T-helper 2 cell (primary cell): ENCODE measurements at regions not wholly inside any gene's neighbourhood (a gene's known extent, or its start where the extent isn't known, plus 50 kb on each side); places are given as distances from the start of the nearest gene placed in this dataset.
"Not testable (repeated sequence)": the region's sequence is repeated elsewhere in the genome, so short reads cannot be mapped to it uniquely, and the experiment has no call there.

Experiments
- DNase-seq, 5 experiments: peaks; one replicate each; pipeline versions ENCODE4 v3.0.0 to v3.0.0-alpha.2; 2012 to 2022

DNA sequence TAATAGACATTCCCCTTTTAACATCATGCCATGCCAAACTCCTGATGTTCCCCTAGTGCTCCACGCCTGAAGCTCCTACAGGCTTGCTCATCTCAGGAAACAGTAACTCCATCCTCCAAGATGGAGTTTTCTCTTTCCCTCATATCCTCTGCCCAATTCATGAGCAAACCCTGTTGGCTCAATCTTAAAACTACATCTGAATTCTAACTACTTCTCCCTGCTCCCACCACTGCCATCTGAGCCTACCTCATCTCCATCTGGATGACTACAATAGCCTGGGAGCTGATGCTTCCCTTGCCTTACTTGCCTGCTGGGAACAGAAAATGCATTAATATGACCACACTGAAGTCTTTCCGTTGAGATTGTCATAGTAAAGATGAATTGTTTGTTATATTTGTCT lies 271.7 kb upstream of the MKLN1 start:
- no peak for DNase-seq

DNA sequence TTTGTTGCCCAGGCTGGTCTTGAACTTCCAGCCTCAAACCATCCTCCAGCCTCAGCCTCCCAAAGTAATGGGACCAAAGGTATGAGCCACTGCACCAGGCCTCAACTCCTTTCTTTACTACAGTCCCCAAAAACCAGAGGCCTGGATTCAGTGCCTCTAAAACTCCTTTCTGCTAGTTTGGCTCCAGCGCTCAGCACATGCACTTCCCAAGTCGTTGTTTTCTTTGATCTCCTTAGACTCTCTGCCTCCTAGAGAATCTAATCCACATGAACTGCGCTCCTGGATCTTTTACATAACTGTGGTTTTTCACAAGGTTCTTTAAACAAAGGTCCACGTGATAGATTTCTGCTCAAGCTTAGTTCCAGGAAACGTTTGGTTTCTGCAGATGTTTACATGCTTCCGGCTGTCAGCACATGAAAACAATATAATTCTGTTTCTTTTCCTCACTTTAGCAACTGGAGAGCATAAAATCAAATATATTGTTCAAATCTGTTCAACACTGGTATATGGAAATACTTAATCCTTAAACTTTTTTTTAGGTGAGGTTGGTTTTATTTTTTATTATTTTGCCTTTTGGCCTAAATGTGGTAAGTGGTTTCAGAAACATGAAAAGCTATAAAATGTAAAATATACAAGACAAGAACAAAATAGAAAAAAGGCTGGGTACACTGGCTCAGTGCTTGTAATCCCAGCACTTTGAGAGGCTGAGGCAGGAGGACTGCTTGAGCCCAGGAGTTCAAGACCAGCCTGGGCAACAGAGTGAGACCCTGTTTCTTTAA lies 270.5 kb upstream of the MKLN1 start:
- peak in 2 of 5 experiments; percentile 66 to 84 for DNase-seq

DNA sequence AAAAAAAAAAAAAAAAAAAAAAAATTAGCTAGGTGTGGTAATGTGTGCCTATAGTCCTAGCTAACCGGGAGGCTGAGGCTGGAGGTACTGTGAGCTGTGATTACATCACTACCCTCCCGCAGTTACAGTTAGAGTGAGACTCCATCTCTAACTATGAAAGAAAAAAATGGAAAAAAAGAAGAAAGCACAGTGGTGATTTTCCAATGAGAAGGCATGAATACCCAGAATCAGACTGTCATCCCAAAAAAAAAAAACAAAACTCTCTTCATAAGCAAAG lies 269.9 kb upstream of the MKLN1 start:
- peak in 3 of 5 experiments; percentile 41 to 83 (median 42) for DNase-seq

DNA sequence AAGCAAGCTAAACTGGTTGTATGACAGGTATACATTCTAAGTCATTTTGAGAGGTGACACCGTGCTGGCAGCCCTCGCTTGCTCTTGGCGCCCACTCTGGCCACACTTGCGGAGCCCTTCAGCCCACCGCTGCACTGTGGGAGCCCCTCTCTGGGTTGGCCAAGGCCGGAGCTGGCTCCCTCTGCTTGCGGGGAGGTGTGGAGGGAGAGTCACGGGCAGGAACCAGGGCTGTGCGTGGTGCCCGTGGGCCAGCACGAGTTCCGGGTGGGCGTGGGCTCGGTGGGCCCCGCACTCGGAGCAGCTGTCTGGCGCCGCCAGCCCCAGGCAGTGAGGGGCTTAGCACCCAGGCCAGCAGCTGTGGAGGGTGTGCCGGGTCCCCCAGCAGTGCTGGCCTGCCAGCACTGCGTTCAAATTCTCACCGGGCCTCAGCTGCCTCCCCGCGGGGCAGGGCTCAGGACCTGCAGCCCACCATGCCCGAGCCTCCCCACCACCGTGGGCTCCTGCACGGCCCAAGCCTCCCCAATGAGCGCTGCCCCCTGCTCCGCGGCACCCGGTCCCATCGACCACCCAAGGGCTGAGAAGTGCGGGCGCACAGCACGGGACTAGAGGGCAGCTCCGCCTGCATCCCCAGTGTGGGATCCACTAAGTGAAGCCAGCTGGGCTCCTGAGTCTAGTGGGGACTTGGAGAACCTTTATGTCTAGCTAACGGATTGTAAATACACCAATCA lies 269.0 kb upstream of the MKLN1 start:
- DNase-seq = not testable (repeated sequence)

DNA sequence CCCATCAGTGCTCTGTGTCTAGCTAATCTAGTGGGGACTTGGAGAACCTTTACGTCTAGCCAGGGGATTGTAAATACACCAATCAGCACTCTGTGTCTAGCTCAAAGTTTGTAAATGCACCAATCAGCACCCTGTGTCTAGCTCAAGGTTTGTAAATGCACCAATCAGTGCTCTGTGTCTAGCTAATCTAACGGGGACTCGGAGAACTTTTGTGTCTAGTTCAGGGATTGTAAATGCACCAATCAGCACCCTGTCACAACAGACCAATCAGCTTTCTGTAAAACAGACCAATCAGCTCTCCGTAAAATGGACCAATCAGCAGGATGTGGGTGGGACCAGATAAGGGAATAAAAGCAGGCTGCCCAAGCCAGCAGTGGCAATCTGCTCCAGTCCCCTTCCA lies 268.3 kb upstream of the MKLN1 start:
- not testable (repeated sequence) for DNase-seq

DNA sequence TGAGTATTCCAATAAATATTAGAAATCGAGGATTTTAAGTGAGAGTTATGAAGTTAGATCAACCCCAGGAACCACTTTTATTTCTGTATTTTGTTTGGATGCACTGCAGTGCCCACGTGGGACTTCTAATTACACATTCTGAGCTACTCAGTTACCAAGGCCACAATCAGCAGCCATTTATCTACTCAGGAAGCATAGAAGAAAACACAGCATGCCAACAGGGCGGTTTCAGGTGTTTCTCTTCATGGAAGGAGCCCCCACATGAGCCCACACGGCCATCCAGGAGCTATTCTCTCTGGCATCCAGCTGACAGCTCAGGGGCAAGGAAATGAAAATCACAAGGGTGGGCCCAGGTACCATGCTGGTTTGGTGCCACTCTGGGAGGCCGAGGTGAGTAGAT lies 266.5 kb upstream of the MKLN1 start:
- peak in 2 of 5 experiments; percentile 41 to 68 for DNase-seq

DNA sequence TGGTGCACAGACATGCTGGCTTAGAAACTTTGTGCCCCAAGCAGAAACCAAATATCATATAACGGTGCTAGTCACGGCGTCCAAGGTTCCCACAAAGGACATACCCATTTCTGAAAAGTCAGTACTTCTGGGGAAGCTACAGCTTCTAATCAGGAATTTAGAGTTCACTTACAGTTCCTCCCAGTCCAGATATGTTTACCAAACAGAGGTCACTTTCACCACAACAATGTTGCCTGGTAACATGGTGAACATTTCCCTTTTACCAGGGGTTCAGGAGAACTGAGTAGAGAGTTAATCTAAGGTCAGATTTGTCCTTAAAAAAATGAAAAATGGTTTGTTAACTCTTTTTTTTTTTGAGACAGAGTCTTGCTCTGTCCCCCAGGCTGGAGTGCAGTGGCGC lies 265.9 kb upstream of the MKLN1 start:
- DNase-seq = no peak

DNA sequence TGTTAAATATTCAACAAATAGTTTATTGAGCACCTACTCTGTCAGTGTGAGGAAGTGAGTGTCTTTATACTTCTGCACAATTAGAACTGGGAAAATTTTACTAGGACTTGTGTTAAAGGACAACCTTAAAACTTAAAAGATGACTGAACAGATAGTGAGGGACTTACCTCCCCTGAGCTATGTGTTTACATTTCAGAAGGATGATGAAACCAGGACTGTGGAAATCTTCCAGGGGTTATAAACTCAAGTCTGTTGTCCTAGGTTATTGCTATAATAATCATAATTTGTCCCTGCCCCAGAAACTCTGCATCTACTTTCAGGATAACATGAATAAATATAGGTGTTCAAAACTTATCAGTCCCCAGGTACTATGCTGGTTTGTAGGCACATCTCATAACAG lies 261.0 kb upstream of the MKLN1 start:
- DNase-seq = no peak

DNA sequence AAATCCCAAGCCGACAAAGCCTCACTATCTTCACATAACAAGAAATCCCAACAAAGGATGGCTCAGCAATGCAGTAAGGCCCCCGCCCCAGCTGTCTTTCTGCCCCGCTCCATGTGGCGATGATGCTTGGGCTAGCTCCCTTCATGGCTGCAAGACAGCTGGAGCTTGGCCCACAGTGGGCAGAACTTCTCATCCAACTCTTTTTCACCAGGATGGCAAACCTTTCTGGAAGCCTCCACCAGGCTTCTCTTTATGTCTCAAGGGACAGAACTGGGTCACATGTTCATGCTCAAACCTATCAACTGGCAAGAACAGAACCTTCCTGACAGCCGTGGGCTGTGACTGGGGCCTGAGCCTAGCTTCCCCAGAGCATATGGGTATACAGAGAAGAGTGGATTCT lies 260.5 kb upstream of the MKLN1 start:
- DNase-seq = no peak

DNA sequence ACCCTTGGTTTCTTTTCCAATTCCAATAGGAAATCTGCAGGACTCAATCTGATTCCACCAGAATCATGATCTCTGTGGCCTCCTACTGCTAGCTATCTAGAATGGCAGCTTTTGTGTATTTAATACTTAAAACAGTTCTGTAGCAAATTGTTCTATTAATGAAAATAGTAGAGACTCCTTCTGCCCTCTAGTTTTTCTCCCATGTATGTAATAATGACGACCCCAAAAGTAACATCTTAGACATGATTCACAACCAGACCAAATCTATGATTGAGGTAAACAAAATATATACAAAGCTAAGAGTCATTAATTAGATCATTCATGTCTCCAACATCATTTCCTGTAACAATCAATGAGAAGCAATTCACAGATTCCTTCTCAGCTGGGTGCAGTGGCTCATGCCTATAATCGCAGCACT lies 259.1 kb upstream of the MKLN1 start:
- DNase-seq = no peak

DNA sequence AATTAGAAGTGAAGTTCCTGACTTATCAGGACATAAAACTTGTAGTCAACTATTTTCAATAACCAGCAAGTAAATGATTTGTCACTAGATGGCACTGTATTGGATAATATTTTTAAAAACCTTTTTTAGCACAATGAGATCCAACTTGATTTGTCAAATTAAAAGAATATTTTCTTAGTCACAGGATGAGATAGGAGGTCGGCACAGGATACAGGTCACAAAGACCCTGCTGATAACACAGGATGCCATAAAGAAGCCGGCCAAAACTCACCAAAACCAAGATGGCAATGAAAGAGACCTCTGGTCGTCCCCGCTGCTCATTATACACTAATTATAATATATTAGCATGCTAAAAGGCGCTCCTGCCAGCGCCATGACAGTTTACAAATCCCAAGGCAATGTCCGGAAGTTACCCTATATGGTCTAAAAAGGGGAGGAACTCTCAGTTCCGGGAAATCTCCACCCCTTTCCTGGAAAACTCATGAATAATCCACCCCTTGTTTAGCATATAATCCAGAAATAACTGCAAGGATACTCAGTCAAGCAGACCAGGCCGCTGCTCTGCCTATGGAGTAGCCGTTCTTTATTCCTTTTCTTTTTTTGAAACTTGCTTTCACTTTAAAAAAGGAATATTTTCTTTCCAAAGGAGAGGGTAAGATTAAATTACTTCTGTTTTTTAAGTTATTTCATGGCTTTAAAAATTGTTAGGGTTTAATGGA lies 255.7 kb upstream of the MKLN1 start:
- peak in 1 of 5 experiments; percentile 33 for DNase-seq

DNA sequence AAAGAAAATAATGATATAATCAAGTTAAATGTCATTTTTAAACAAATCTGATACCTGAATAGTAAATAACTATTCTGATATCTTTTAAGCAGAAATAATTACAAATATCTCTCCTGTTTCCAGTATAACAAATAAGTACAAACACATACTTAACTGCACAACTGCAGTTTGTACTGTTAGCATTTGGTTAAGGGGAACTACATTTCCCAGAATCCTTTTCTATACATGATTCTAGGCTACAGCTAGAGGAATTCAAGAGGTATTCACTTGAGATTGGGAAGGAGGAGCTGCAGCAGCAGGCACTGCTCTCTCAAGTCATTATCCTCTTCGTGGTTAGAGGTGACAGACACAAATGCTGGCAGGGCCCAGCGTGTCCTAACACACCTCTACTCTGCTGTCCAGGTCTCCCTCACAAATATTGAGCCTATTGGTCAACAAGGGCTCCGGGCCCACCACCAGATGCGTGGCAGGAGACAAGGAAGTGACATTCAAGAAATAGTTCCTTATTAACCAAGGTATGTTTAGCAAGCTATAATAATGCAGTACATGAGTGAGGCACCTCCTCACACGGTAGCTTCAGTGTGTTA lies 255.1 kb upstream of the MKLN1 start:
- DNase-seq = peak in 2 of 5 experiments; percentile 33 to 42

DNA sequence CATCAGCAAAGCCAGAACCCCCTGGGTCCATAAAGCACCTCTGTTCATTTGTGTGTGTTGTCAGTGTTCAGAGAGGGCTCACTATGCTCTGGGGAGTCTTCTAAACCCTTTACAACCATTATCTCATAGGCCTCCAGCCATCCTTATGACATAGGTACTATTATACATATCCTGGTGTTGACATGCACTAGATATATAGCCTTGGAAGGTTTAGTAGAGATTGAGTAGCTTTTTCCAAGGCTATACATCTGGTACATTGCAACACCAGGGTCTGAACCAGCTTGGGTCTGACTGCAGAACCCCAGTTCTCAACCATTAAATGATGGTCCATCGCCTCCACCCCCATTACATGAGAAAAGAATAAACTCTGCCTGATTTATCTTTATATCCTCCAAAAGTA lies 253.6 kb upstream of the MKLN1 start:
- no peak for DNase-seq

DNA sequence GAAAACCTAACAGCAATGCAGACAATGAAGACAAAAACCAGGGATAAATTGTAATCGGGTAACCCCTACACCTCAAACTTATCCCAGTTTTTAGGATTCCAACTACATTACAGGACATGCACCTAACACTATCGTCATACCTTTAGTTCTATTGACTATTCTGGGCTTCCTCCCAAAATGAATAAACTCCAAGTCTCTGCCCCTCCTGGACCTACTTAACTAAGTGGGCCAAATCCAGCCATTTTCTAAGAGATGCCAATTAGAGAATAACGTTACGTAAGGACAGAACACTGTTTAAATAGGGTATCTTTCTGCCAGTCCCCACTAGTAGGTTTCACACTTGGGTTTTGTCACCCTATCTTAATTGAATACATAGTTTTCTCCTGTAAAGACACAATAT lies 253.1 kb upstream of the MKLN1 start:
- DNase-seq = no peak

DNA sequence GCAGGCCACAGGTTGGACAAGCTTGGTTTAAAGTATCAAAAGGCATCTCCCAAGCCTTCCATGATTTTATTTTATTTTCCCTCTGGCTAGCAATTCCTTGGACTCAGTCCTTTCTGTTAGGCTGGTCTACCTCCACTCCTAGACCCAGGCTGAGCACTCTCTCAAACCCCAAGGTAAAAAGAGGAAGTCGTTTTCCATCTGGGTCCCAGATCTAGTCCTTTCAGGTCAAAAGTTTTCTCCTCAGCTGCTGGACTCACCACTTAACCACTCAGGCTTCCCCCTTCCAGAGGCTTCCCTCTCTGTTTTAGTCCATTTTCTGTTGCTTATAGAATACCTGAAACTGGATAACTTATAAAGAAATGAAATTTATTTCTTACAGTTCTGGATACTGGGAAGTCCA lies 252.3 kb upstream of the MKLN1 start:
- no peak for DNase-seq

DNA sequence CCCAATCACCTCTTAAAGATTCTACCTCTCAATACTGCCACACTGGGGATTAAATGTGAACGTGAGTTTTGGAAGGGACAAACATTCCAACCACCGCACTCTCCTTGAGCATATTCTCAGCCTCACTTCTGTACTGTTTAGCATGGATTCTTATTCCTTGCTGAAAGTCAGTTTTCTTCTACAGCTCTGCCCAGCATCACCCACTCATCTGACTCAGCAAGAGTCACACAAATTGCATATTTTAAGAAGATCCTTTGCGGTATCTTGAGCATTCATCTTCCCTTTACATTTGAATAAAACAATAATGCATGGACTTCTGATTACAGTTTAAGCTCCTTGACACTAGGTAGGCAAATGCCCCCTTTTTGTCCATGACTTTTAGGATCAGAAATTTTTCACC lies 251.6 kb upstream of the MKLN1 start:
- DNase-seq = no peak

DNA sequence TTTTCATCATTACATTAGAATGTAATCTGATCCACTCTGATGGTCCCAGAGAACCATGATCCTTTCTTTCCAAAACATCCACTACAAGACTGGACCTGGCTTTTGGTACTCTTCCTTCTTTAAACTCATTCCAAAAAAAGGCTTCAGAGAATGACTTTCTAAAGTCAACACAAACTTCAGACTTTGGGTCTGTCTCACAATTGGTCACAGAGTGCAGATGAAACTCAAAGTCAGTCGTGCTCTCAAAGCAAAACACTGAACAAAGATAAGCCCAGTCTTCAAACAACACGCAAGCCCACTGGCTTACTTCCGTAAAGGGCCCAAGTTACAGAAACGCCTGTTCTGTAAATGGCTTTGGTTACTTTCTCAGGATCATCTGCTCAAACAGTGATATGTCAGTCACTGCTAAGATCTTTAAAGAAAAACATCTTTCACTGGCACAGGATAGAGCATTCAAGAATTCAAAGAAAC lies 250.9 kb upstream of the MKLN1 start:
- DNase-seq = peak in 1 of 5 experiments; percentile 67

DNA sequence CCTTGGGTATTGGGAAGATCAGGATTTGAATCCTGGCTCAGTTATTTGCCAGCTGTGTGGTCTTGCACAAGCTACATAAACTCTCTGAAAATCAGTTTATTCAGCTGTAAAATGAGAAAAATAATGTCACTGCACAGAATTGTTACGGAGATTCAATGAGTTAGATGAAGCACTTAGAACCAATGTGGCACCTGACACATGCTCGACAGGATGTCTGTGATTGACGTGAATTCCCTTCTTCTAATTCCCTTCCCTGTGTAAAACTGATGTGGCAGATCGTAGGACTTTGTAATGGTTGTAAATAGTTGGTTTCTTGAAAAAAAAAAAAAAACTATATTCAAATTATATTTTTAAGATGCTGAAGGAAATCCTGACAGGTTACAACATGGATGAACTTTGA lies 249.9 kb upstream of the MKLN1 start:
- no peak for DNase-seq

DNA sequence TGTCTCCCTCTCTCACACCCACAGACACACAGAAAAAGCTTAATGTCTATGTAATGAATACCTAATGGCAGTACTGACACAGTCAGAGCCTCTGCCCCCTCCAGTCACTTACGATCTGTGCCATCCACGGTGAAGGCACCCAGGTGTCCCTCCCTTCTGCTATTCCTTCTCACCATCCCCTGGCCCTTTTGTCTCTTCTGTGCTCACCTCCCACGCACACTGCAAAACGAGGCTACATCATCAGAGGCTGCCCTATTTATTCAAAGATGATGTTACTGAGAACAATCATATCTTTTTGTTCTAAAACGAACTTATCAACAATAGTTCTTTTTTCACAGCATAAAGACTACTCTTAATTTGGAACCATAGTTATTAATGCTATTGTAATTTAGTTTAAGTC lies 246.9 kb upstream of the MKLN1 start:
- no peak for DNase-seq

DNA sequence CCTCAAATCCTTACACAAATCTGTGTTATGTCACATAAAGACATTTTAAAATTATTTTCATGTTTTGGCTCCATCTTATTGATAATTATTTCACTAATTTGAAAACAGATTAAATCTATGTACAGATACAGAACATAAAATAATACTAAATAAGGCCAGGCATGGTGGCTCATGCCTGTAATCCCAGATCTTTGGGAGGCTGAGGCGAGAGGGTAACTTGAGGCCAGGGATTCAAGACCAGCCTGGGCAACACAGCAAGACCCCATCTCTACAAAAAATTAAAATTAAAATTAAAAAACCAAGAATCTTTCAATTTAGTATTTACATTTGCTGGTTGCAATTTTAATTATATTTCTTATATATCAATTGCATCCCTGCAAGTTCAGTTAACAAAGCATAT lies 246.4 kb upstream of the MKLN1 start:
- no peak for DNase-seq

DNA sequence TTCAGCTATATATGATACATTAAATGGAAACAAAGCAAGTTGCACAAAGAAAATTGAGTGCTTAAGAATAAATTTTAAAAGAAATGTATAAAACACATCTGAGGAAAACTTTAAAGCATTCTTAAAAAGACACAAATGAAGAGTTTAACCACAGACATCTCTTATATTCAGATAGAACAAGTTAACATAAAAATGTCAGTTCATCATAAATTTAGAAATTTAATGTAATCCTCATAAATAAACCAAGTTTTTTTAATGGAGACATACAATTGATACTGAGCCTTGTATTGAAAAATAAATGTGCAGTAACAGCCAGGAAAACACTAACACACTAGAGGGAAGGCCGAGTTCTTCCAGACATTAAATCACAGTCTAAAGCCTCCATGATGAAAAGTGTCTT lies 243.9 kb upstream of the MKLN1 start:
- no peak for DNase-seq

DNA sequence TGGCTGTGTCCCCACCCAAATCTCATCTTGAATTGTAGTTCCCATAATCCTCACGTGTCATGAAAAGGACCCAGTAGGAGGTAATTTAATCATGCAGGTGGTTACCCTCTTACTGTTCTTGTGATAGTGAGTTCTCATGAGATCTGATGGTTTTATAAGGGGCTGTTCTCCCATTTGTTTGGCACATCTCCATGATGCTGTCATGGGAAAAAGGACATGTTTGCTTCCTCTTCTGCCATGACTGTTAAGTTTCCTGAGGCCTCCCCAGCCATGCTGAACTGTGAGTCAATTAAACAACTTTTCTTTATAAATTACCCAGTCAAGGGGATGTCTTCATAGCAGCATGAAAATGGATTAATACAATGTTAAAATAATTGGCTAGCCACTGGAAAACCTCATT lies 243.3 kb upstream of the MKLN1 start:
- not testable (repeated sequence) for DNase-seq
